ENCODE measurements at regions not wholly inside any gene's neighbourhood (a gene's known extent, or its start where the extent isn't known, plus 50 kb on each side); places are given as distances from the start of the nearest gene placed in this dataset.

DNA sequence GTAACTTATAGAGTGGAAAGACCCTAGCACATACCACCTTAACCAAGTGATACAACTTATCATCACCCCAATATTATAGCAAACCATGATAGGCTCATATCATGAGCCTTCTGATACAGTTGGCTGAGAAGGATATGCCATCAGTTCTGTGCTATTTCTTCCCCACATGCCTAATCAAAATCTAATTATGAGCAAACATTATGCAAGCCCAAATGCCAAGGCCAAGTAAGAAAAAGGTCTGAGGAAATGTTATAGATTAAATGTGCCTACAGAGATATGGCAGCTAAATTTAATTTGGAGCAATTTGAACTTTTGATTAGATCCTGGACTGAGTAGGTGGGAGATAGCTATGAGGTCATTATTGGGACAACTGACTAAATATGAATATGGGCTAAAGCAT, 225.9 kb upstream of the PMFBP1 start:
- no peak for TF ChIP-seq EP300 (IDR thresholded peaks at IDR 0.05)
- TF ChIP-seq, protein P1, sequence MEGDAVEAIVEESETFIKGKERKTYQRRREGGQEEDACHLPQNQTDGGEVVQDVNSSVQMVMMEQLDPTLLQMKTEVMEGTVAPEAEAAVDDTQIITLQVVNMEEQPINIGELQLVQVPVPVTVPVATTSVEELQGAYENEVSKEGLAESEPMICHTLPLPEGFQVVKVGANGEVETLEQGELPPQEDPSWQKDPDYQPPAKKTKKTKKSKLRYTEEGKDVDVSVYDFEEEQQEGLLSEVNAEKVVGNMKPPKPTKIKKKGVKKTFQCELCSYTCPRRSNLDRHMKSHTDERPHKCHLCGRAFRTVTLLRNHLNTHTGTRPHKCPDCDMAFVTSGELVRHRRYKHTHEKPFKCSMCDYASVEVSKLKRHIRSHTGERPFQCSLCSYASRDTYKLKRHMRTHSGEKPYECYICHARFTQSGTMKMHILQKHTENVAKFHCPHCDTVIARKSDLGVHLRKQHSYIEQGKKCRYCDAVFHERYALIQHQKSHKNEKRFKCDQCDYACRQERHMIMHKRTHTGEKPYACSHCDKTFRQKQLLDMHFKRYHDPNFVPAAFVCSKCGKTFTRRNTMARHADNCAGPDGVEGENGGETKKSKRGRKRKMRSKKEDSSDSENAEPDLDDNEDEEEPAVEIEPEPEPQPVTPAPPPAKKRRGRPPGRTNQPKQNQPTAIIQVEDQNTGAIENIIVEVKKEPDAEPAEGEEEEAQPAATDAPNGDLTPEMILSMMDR (IDR thresholded peaks at IDR 0.05): no peak

Measured in upper lobe of left lung (tissue), 4 donors.